GM19397 (cell line): ENCODE measurements at regions not wholly inside any gene's neighbourhood (a gene's known extent, or its start where the extent isn't known, plus 50 kb on each side); places are given as distances from the start of the nearest gene placed in this dataset.

ENCODE experiments used
- ATAC-seq: cut with Tn5 transposase; IDR thresholded peaks from one replicate; pipeline ENCODE4 v1.9.1; 2021; ENCODE audit warnings: mild to moderate bottlenecking, moderate library complexity; ENCODE audit not compliant: unreplicated experiment

- ATAC-seq = no peak
Observed at GRCh38 chr4:179485781-179486180, 2043.5 kb upstream of the AGA start.

DNA sequence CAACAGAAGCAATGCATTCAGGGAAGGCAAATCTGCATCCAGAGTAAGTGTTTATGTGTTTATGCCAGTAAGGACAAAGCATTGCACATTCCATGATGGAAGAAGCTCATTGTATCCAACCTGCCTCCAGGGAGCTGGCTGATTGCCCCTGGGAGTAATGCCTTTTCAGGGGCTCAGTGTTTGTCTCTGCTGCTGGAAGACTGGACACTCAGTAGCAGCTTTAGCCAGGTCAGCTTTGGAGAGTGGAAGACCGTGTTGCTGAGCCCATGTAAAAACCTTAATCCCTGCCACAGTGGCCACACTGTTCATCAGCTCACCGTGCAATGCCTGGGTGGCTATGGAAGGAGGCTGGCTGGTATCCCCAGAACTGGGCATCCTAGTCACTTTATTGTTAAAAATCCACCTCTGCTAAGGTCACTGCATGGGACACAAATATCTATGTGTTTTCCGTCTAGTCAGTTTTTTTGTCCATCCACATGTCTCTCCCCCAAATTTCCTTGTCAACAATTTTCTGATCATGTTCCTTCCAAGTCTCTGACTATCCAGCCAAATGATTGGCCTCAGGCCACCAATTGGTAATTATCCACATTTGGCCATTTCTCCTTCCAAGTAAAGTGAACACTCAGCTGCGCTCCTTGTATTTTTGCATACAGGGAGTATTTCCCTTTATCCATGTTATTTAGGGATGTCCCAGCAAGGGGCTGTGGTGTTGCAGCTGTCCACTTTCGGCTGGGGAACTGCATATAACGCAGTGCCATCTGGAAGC, 2044.5 kb upstream of the AGA start:
- ATAC-seq = no peak

DNA sequence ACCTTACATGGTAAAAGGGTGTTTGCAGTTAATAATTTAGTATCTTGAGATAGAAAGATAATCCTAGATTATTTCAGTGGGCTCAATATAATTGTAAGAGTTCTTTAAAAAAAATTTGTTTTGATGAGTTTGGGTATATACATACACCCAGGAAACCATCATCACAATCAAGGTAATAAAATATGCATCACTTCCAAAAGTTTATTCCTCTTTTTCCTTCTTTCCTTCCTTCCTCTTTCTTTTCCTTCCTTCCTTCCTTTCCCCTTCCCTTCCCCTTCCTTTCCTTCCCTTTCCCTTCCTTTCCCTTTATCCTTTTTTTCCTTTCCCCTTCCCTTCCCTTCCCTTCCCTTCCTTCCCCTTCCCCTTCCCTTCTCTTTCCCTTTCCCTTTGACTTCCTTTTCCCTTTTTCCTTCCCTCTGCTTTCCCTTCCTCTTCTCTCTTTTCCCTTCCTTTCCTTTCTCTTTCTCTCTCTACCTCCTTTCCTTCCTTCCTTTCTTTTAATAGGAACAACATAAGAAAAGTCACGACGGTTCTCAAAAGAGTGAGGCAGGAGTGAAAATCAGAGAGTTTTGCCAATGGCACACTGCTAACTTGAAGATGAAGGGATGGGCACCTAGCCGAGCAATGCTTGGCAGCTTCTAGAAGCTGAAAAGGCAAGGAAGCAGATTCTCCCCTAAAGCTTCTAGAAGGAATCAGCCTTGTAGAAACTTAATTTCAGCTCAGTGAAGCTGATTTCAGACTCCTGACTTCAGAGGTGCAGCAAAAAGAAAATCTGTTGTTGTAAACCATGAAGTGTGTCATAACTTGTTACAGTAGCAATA, 2050.2 kb upstream of the AGA start:
- no peak for ATAC-seq

GRCh38 chr4:179503976-179504375, 2061.7 kb upstream of the AGA start:
- ATAC-seq = no peak

DNA sequence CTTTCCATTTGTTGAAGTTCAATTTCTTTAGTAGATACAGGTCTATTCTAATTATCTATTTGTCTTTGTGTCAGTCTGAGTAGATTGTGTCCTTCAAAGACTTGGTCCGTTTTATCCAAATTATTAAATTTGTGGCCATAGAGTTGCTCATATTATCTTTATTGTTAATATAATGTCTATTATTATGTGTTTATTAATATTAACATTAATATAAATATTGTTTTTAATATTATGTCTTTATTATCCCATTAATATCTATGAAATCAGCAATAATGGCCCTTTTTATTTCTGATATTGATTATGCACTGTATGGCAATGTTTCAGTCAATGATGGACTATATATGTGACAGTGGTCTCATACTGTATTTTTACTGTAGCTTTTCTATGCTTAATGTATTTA, 2067.3 kb upstream of the AGA start:
- ATAC-seq = no peak

GRCh38 chr4:179521952-179522351, 2079.7 kb upstream of the AGA start:
- no peak for ATAC-seq

- ATAC-seq = no peak
Observed at GRCh38 chr4:179530958-179531357, 2088.7 kb upstream of the AGA start.

DNA sequence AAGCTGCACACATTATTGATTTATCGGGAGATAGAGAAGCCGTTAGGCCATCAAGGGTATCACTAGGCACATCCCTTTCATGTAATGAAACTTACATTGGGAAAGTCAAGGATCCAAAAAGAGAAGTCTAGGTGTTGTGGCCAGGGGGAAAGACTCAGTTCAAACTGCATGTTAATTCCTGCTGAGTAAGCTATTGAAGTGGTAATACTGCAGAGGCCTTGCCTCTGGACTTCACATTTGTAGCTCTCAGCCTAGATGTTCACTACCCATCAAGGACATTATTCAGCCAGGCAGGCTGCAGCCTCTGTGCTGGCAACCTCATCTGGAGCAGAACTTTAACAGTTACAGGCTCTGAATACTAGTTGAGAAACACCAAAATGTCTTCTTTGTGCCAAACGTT, 2094.5 kb upstream of the AGA start:
- ATAC-seq = no peak

DNA sequence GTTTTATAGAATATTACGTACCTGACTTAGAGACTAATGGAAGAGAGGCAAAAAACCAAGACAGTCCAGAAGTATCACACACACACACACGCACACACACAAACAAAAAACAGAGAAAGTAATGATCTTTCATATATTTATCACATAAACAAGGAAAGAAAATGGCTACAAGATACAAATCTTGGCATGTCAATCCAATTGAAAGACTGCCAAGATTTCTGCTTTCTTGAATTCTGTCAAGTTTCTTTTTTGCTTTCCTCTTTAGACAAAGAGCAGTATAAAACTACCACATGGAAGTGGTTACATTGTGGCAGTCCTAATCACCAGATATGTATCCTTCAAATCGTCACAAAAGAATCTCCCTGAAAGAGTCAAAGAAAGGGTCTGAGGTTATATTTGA, 2097.4 kb upstream of the AGA start:
- ATAC-seq = no peak

- no peak for ATAC-seq
Observed at GRCh38 chr4:179543771-179544170, 2101.5 kb upstream of the AGA start.

- ATAC-seq = no peak
Observed at GRCh38 chr4:179544496-179544895, 2102.3 kb upstream of the AGA start.

- ATAC-seq = no peak
Observed at GRCh38 chr4:179552131-179552530, 2109.9 kb upstream of the AGA start.

- ATAC-seq = no peak
Observed at GRCh38 chr4:179563741-179564140, 2121.5 kb upstream of the AGA start.

DNA sequence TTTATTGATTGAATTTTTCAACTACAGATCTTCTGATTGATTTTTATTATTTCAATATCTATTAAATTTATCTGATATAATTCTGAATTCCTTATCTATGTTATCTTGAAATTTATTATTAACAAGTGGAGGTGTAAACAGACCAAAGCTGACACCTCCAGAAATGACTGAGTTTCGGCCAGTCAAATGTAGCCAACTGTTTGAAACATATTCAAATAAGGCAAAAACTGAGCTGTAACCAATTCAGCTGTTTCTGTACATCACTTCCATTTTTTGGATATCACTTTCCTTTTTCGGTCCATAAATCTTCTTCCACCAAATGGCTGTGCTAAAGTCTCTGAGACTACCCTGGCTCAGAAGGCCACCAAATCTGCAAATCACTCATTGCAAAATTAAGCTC, 2127.3 kb upstream of the AGA start:
- no peak for ATAC-seq

DNA sequence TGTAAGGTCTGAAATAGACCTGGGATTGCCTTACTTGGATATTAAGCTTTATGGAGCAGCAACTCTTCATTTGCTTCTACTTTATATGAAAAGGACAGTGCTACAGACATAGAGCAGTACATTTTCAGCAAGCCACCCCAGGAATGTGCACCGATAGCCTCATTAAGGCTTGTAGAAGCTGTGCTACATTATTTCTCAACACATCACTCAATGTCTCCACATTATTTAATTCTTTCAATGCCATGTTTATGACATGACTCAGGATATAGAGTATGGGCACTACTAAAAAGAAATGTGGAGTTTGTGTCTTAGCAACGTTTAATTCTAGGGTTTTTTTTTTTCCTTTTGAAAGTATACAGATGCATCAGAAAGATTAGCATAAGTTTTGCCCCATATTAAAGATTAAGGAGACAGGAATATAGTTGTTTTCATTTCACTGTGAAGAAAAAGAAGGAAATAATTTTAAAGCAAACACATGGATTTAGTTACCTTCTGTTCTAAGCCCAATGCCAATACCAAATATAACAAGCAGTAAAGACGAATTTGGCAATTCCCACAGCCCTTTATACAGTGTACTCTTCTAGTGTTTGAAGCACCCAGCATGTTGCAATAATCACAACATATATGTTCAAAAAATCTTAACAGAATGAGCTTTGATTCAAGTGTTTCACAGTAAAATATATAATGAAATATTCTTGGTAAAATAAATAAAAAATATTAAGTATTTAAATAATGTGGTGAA, 2140.1 kb upstream of the AGA start:
- no peak for ATAC-seq

DNA sequence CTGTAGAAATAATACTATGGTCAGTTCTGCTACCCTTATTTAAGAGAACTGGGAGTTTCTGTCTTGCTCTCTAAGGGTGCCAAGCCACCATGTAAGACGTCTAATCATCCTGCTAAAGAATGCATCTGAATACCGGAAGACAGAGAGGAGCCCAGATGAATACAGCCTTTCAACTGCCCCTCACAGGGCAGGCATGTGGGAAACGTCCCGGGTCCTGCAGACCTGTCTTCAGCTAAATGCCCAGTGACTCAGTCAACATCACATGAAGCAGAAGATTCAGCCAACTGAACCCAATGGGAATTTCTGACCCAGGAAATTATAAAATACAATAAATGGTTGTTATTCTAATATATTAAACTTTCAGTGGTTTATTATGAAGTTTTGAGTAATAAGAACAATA, 2141.0 kb upstream of the AGA start:
- no peak for ATAC-seq

DNA sequence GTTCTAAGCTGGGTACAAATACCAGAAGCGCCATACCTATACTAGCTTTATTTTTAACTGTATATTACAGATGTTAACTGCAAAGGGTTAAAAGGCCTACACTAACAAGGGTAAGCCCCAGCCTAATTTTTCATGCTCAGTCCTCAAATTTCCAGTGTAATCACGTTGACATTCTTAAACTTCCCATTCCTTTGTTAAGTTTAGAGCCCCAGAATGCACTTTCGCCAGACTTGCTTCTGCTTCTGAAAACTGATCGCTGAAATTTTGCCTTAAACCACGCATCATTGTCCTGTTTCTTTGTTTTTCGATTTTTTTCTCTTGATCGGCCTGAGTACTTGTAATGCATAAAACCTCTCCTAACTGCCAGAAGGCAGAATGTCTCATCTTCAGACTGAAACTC, 2141.9 kb upstream of the AGA start:
- ATAC-seq = no peak

DNA sequence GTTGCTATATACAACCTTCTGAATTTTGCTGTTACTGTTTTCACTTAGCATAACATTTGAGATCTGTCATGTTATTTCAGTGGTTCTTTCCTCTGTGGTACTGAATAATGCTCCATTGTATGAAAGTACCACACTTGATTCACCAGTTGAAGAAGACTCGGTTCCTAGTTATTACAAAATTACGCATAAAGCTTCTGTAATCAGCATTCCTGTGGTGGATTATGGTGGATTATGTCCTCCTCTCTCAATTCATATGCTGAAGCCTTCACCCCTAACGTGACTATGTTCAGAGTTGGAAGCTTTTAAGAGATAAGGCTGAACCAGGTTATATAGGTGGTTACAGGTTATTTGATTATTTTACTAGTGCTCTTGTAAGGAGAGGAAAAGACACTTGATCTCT, 2143.5 kb upstream of the AGA start:
- no peak for ATAC-seq

DNA sequence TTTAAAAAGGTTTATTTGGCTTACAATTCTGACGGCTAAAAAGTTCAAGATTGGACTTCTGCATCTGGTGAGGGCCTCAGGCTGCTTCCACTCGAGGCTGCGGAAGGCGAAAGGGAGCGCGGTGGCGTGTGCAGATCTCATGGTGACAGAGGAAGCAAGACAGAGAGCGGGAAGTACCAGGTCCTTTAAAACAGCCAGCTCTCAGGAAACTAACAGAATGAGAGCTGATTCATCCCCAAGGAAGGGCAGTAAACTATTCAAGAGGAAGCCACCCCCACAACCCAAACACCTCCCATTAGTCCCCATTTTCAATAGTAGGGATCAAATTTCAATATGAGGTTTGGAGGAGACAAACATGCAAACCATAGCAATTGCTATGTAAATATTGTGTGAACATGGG, 2144.2 kb upstream of the AGA start:
- no peak for ATAC-seq

GRCh38 chr4:179595671-179596410, 2153.6 kb upstream of the AGA start:
- ATAC-seq = no peak

GRCh38 chr4:179596621-179597020, 2154.4 kb upstream of the AGA start:
- no peak for ATAC-seq
